HepG2 (cell line): ENCODE measurements at regions not wholly inside any gene's neighbourhood (a gene's known extent, or its start where the extent isn't known, plus 50 kb on each side); places are given as distances from the start of the nearest gene placed in this dataset.

Source experiments
- ATAC-seq: fragments of 200-7000 bp; cut with Tn5 transposase; 3 replicates; pipeline ENCODE4 v1.9.1; 2020; ENCODE audit warnings: mild to moderate bottlenecking, moderate library complexity
- BruUV-seq: library from RNA; stranded (reverse); fragments of 400-500 nt; replicated peaks from 2 replicates; lab custom pipeline; 2021; lab: Mats Ljungman, UMichigan
- CTCF ChIA-PET: fragments of 300-600 bp; formaldehyde crosslinking; extraction: SDS; loops from one replicate; lab custom pipeline; 2021; ENCODE audit warnings: low total read pairs, inconsistent platforms, low intra/inter-chr PET ratio; lab: Yijun Ruan, JAX
- POLR2A ChIA-PET: fragments of 350-600 bp; sonication (Branson Sonifier 250); formaldehyde crosslinking; loops from one replicate; lab custom pipeline; 2020; ENCODE audit warnings: antibody characterized with exemption, inconsistent platforms; lab: Yijun Ruan, JAX
- DNase-seq: peaks from one replicate; pipeline ENCODE4 v3.0.0-alpha.2; 2015; ENCODE audit warnings: low spot score
- FAIRE-seq: peaks from 3 replicates; lab custom pipeline; 2011; peaks lifted over from hg19 to GRCh38; lab: Jason Lieb, UNC
- H2AFZ ChIP-seq: one replicate; pipeline ENCODE4 v1.6.1; 2011; ENCODE audit warnings: low read length, inconsistent platforms
- H3K27ac ChIP-seq: fragments of 300-600 bp; 3 replicates; pipeline ENCODE4 v1.8.0; 2011; ENCODE audit warnings: mixed run types, mild to moderate bottlenecking, mixed read lengths, low read length, inconsistent platforms; ENCODE audit not compliant: insufficient read depth; ENCODE audit errors: extremely low read length
- H3K27me3 ChIP-seq, 2 experiments: fragments of 200-600 bp in 1 of 2; 2 replicates in 1 of 2; 3 replicates in 1 of 2; pipeline versions ENCODE4 v1.6.0 to v1.8.0; 2011; ENCODE audit warnings: low read length in 2 of 2, mild to moderate bottlenecking in 2 of 2, moderate library complexity in 2 of 2, inconsistent platforms in 1 of 2; ENCODE audit not compliant: insufficient read depth in 2 of 2, control insufficient read depth in 1 of 2
- H3K36me3 ChIP-seq, 2 experiments: fragments of 200-600 bp in 1 of 2; replicated peaks in 1 of 2; 2 replicates in 1 of 2; 3 replicates in 1 of 2; pipeline versions ENCODE4 v1.5.1 to v1.8.0; 2011; ENCODE audit warnings: low read length in 2 of 2, inconsistent platforms in 1 of 2; ENCODE audit not compliant: insufficient read depth in 2 of 2, control insufficient read depth in 1 of 2
- H3K4me1 ChIP-seq: 2 replicates; pipeline ENCODE4 v1.5.1; 2012; ENCODE audit warnings: low read length, inconsistent platforms; ENCODE audit not compliant: insufficient read depth
- H3K4me2 ChIP-seq: 2 replicates; pipeline ENCODE4 v1.6.0; 2011; ENCODE audit warnings: low read depth, low read length, inconsistent platforms
- H3K4me3 ChIP-seq, 3 experiments: fragments of 200-600 bp in 1 of 3; sonication (generic), shearing (Covaris generic) in 1 of 3; replicated peaks in 1 of 3; 2 replicates each; pipeline ENCODE4 v1.5.1; 2011 to 2016; ENCODE audit warnings: low read length in 3 of 3, inconsistent platforms in 2 of 3, low read depth in 2 of 3, mild to moderate bottlenecking in 2 of 3, control low read depth in 1 of 3, mixed read lengths in 1 of 3; ENCODE audit not compliant: insufficient read depth in 1 of 3
- H3K79me2 ChIP-seq: one replicate; pipeline ENCODE4 v1.6.1; 2011; ENCODE audit warnings: low read length, inconsistent platforms; ENCODE audit not compliant: insufficient read depth
- H3K9ac ChIP-seq: 2 replicates; pipeline ENCODE4 v1.6.0; 2011; ENCODE audit warnings: mild to moderate bottlenecking, low read depth, low read length, inconsistent platforms; ENCODE audit not compliant: insufficient read depth
- H3K9me3 ChIP-seq: 2 replicates; pipeline ENCODE4 v1.5.1; 2012; ENCODE audit warnings: mild to moderate bottlenecking, low read length
- H4K20me1 ChIP-seq: 2 replicates; pipeline ENCODE4 v1.6.0; 2011; ENCODE audit warnings: inconsistent platforms, mild to moderate bottlenecking, low read length, moderate library complexity; ENCODE audit not compliant: insufficient read depth
- FIP1L1 ChIP-seq: fragments of 200-400 bp; formaldehyde crosslinking; IDR thresholded peaks from 2 replicates; pipeline ENCODE4 v1.6.1; 2018; ENCODE audit warnings: low read depth, mild to moderate bottlenecking, low read length, moderate library complexity, borderline replicate concordance; ENCODE audit not compliant: insufficient read depth
- MATR3 ChIP-seq: sonication (generic); formaldehyde crosslinking; IDR thresholded peaks from 2 replicates; pipeline ENCODE4 v1.4.0; 2020; ENCODE audit warnings: missing genetic modification reagents
- PHB2 ChIP-seq: fragments of 450-650 bp; IDR thresholded peaks from 2 replicates; pipeline ENCODE4 v1.6.1; 2018; ENCODE audit not compliant: partially characterized antibody
- SIN3B ChIP-seq: fragments of 150-350 bp; IDR thresholded peaks from 2 replicates; pipeline ENCODE4 v1.6.1; 2014; ENCODE audit warnings: low read length
- SOX5 ChIP-seq: IDR thresholded peaks from 2 replicates; pipeline ENCODE4 v1.6.1; 2016; ENCODE audit warnings: borderline replicate concordance
- ZFP62 ChIP-seq: sonication (generic); formaldehyde crosslinking; IDR thresholded peaks from 2 replicates; pipeline ENCODE4 v1.4.0; 2020; ENCODE audit warnings: missing genetic modification reagents
- WGBS: methylation state at CpG from one replicate; pipeline ENCODE4 v1.1.6; 2017; ENCODE audit warnings: low lambda C conversion rate; 5-methylcytosine and 5-hydroxymethylcytosine counted together
- in situ Hi-C: cut with HindIII; loops from 2 replicates; pipeline ENCODE4 v1.10.0; 2017; ENCODE audit warnings: low pct_unique_long_range_greater_than_20kb; ENCODE audit not compliant: extremely low pct_ligation_motif_present
- intact Hi-C: fragments of 100-400 bp; cut with micrococcal nuclease; formaldehyde crosslinking; loops from one replicate; pipeline ENCODE4 v1.10.0; 2022; ENCODE audit not compliant: unreplicated experiment

- Histone ChIP-seq H3K4me1 (peaks cover 7% of the 10 kb centered on the region), H3K9me3 (no peaks in the 10 kb centered on the region), H3K4me3 (no peak overlapping the region), H2AFZ (no peak overlapping the region), H4K20me1 (no peaks in the 10 kb centered on the region), H3K27me3 (no peaks in the 10 kb centered on the region), H3K79me2 (no peaks in the 10 kb centered on the region), H3K9ac (no peak overlapping the region), H3K27ac (no peak overlapping the region)
- CTCF ChIA-PET: no interaction called here
- POLR2A ChIA-PET: no interaction called here
- in situ Hi-C loops (loop anchor here (25.0 kb wide), 2 partner anchors 420 to 930 kb away; partner anchors contain the start of gene GABRA5), intact Hi-C loops (loop anchor here (5.0 kb wide), 1 partner anchor 425 kb away; no protein-coding TSS in a partner anchor)
- no peak for DNase-seq
- no peak for ATAC-seq
- FAIRE-seq: no peak
- TF ChIP-seq PHB2 (no peak), ZFP62 (no peak), MATR3 (CRISPR knock-in tag) (no peak), SIN3B (no peak)
- TF ChIP-seq, all 625 proteins: peak for 0
- H3K36me3 ChIP-seq: no peaks in the 10 kb centered on the region
- no peak overlapping the region for H3K4me2 ChIP-seq
- WGBS: 77% methylated on average over 7 of the region's 8 CpGs
- BruUV-seq: no TSS peak
Observed at GRCh38 chr15:25932696-25933095, 69.6 kb upstream of the ATP10A start.

GRCh38 chr15:25931851-25932250 lies 68.7 kb upstream of the ATP10A start:
- Histone ChIP-seq H3K4me2 (no peak overlapping the region), H3K79me2 (no peaks in the 10 kb centered on the region), H3K27me3 (no peaks in the 10 kb centered on the region), H4K20me1 (no peaks in the 10 kb centered on the region), H2AFZ (no peak overlapping the region), H3K4me3 (no peak overlapping the region), H3K9ac (no peak overlapping the region), H3K4me1 (peaks cover 7% of the 10 kb centered on the region), H3K9me3 (no peaks in the 10 kb centered on the region), H3K27ac (no peak overlapping the region), H3K36me3 (no peaks in the 10 kb centered on the region)
- BruUV-seq: no TSS peak
- CTCF ChIA-PET: no interaction called here
- WGBS: 48% methylated on average over 1 of the region's 1 CpG
- intact Hi-C loops (loop anchor here (5.0 kb wide), 1 partner anchor 425 kb away; no protein-coding TSS in a partner anchor), in situ Hi-C loops (loop anchor here (25.0 kb wide), 2 partner anchors 420 to 930 kb away; partner anchors contain the start of gene GABRA5)
- DNase-seq: no peak
- TF ChIP-seq FIP1L1 (no peak), SOX5 (CRISPR knock-in tag) (peak; percentile 37; the same call in 1 of the 2 replicates)
- ATAC-seq: no peak
- FAIRE-seq: no peak
- POLR2A ChIA-PET: no interaction called here
